ENCODE measurements at regions not wholly inside any gene's neighbourhood (a gene's known extent, or its start where the extent isn't known, plus 50 kb on each side); places are given as distances from the start of the nearest gene placed in this dataset.
"Not testable (repeated sequence)": the region's sequence is repeated elsewhere in the genome, so short reads cannot be mapped to it uniquely, and the experiment has no call there.

DNA sequence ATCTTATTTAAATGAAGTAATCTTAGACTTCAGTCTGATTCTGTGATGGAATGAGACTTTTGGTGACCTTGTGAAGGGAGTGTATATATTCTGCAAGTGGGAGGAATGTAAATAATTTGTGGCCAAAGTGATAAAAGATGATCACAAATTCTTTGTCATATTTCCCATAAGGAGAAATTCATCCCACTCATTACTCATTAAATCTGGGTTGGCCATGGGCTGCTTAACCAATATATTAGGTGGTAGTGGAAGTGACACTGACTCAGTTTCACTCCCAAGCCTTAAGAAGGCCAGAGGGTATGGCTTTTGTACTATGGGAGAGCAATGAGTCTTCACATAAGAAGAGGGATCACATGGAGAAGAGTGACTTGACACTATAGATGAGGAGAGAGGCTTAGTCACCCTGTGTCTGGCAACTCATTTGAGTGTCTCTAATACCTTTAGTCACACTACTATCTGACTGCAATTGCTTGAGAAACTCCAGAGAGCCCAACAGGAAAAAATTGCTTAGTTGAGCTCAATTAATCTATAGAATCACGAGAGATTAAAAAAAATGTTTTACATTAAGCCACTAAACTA, 408.2 kb upstream of the PITX2 start:
- no peak for DNase-seq (ENCODE audit: low read depth)

DNA sequence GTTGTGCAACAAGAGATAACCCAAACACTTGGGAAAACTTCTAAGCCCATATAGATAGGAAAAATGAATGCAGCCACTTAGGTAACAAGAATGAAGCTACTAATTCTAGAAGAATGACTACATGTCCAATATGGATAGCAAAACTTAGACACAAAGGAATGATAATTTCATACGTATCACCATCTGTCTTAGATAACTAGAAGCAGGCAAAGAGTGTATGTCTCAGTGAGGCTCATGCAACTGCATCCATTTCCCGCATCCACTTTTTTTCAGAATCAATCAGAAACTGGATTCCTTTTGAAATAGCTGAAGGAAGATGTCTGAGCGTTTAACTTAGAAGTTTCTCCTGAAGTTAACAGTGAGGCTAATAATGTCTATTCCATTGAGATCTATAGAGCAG, 408.7 kb upstream of the PITX2 start:
- DNase-seq (ENCODE audit: low read depth): no peak

DNA sequence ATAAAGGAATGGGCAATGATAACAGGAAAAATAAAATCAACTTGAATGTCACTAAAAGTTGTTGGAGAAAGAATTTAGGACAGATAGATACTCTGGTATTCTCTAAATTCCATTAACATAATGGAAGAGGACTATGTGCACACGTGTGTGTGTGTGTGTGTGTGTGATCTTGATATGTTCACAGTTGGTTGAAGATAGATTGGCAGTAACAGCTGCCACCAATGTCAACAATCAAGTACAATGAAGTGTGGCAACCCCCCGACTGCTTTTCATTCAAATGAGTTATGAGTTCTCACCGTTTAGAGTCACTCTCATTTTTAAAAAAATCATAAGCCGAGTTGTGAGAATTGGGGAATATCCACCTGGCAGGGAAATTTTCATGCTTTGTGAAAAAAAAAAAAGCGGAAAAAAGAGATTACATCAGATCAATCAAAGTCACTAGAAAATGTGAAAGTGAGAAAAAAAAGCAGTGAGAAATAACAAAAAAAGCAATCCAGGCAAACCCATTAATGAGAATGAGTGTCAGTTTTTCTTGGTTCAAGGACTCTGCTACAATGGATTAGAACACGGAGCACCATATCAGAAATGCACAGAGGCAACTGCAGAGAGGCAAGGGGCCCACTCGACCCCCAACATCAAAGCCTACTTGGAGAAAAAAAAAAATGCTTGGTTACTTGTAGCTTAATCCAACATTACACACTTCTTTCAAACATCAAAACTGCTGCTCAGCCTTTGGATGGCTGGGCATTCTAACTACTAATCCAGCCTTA, 414.9 kb upstream of the PITX2 start:
- no peak for DNase-seq (ENCODE audit: low read depth)

DNA sequence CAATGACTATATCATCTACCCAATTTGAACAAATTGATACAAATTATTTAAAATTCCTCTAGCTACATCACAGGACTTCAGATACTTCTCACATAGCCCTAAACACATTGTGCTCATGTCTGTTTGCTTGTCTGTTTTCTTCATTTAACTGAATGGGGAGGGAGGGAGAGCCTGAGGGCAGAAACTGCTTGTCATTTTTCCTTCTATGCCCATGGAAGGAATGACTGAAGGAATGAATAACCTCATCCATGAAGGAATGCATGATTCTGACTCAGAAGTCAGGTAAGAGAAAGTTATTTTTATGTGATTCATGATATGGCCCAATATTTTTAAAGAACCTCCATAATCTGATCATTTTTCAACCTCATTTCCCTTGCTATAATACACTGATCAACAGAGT, 418.0 kb upstream of the PITX2 start:
- DNase-seq (ENCODE audit: low read depth): peak; percentile 50

DNA sequence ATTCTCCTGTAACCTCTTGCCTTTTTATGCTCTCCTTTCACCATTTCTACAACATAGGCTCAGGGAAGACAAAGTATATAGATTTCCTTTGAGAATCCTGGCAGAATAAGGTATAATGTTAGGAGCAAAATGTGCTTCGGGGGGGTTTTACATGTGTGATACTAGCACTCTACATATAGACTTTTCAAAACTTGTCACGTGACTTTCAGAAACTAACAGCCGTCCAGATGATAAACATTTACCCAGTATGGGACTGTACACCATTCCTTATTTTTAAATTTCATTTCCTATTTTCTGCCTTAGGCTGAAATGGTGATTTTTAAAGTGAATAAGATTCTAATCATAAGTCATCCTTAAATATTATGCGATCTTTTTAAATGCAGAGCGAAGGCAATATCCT, 420.4 kb upstream of the PITX2 start:
- DNase-seq (ENCODE audit: low read depth): no peak

DNA sequence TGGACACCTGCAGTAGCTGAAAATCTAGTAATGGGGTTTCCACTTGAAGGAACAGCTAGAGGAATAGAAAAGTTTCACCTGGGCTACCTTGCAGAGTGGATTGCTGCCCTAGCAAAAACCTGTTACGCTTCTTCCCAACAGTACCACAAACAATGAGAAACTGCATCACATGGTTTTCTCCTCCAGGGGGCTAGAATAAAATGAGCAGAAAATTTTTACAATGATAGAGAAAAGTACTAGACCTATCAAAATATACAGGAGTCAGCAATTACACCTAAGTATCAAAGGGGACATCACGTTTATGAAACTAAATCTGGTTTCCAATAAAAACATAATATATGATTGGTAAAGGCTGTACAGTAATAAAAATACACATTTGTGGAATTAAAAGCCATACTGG, 423.1 kb upstream of the PITX2 start:
- DNase-seq (ENCODE audit: low read depth): no peak

DNA sequence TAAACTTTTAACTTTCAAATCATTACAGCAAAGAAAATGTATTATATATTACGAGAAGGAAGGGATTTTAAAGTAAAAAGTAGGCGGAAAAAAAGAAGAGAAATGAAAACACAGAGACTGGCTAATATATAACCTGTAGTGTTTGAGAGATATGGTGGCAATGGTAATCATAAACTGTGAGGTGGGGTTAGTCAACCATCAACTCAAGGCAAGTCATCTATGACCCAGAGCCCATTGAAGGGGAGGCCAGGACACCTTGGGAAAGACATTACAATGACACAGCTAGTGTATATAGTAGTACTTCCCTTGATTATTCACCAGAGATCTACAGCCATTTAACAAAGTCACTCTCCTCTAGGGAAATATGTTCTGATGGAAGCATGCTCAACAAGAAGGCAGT, 423.9 kb upstream of the PITX2 start:
- DNase-seq (ENCODE audit: low read depth): peak; percentile 85

DNA sequence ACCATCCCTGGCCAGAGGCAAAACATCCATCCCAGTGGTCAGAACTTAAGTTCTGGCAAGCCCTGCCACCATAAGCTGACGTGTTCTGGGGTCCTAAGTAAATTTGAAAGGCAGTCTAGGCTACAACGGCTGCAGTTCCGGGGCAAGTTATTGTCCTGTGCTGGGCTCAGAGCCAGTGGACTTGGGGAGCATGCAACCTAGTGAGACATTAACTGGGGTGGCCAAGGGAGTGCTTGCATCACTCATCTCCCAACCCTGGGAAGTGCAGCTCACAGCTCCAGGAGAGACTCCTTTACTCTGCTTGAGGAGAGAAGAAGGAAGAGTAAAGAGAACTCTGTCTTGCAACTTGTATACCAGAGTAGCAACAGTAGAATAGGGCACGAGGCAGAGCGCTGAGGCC, 425.4 kb upstream of the PITX2 start:
- peak; percentile 18 for DNase-seq (ENCODE audit: low read depth)

DNA sequence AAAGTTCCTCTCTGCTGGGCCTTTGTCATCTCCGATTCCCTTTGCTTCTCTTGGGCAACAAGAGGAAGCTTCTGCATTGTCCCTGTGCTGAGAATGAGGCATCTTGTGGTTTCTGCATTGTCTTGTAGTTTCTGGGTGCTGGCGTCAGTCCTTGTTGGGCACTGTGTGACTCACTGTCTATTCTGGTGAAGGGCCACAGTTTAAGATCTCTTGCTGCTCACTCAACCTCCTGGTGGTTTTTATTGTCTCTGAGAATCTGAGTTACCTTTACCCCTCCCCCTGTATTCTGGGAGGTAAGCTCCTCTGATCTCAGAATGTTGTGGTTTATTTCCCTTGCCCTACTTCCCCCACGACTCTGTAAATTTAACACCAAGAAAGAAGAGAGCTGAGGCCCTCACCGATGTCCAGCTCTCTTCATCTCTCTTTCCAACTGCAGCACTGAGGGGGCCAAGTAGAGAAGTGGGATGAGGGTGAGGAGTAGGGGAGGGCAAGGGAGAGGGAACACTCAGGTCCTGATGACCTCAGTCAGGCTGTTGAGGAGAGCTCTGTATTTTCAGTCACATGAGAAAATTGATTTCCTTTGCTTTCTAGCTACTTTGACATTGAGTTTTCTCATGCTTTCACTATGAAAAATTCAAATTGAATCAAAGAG, 441.6 kb upstream of the PITX2 start:
- peak; percentile 98 for DNase-seq (ENCODE audit: low read depth)

DNA sequence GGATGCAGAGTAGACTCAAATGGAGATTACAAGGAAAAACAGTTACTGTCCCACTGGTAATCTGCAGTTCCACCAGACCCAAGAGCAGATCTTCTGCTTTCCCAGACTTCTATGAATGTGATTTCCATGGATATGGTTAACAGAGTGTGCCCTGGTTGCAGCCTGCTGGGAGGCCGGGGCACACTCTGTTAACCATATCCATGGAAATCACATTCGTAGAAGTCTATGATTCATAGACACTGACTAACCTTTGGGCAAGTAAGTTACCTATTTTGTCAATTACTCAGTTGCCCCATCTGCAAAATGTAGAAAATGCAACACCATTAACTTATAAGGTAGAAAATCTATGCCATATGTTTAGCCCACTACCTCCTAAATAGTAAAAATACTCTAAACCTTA, 443.1 kb upstream of the PITX2 start:
- DNase-seq (ENCODE audit: low read depth): peak; percentile 81

DNA sequence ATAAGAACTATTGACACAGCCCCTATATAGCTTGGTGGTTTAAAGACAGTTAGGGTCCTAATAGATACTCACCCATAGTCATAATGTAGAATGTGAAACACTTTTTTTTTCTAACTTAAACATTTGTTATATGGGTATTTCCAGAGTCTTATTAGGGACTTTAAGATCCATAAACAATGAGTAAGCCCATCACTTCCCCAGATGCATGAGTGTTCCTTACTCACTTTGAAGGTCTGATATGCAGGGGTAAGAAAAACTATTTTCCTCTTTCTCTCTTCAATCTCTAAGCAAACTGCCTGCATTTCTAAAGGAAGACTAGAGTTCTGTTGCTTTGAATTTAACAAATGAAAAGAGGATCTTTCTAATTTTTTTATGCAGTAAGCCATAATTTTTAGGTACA, 443.6 kb upstream of the PITX2 start:
- DNase-seq (ENCODE audit: low read depth): peak; percentile 43

DNA sequence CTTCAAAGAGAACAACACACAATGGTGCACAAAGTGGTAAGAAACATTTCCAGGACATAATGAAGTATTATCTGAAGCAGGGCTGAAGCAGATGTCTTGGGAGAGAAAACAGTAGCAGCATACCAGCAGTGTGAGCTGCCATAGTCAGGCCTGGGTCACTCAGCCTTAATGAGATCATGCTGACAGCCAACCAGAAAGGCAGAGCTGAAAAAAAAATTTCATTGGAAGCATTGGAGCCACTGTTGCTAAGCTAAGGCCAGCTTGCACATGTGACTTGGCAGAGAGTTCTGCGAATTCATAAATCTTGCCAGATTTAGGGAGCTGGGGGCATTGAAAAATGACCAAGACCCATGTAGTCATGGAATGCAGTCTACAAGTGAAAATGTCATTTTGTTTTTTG, 444.0 kb upstream of the PITX2 start:
- peak; percentile 52 for DNase-seq (ENCODE audit: low read depth)

DNA sequence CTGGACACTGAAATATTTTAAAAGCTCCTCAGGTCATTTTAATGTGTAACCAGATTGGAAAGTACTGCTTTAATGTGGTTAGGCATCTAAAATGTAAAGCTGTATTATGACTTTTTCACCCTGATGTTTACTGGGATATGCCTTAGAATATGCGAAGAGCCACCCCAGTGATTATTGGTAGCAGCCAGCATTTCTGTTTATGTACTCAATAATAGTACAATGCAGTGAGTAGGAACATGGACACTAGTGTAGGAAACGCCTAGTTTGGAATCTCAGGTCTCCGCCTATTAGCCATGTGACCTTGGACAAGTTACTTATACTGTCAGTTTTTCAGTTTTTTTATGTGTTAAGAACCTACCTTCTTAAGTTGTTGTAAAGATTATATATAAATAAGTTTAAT, 446.0 kb upstream of the PITX2 start:
- DNase-seq (ENCODE audit: low read depth): peak; percentile 9

DNA sequence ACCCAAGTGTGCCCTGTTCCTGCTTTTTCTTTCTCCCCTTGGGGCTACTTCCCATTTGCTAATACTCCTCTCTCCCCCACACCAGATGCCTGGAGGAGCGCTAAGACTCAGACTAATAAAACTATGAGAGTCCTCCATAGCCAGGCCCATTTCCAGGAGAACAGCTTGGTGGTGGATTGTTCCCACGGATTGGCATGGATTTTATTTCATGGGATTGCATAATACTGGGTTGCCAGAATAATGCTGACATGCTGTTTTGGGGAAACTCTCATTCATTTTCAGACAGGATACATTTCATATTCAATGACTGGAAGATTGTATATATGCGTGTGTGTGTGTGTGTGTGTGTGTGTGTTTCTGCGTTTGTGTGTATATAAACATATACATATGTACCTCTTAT, 447.5 kb upstream of the PITX2 start:
- DNase-seq (ENCODE audit: low read depth): peak; percentile 18

DNA sequence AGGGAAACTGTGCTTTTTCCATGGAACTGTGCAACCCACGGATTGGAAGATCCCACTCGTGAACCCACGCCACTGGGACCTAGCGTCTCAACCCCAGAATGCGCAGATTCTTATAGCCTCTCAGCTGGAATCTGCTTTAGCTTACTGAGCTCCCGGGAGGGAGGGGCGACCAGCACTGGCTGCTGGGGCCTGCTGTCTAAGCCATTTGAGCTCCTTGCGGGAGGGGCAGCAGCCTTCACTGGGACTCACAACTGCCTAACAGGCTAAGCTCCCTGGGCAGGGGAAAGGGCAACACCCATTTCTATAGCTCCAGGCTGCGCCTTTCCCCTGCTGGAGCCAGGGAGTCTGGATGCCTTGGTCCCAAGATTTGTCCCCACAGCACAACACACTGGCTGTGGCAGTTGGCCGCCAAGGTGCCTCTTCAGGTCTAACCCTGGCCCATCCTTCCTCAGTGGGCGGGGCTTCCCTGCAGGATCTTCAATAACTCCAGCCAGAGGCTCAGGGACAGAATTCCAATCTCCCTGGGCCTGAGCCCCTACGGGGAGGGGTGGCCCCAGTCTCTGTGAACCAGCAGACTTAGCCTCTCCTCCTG, 451.7 kb upstream of the PITX2 start:
- DNase-seq (ENCODE audit: low read depth): no peak

DNA sequence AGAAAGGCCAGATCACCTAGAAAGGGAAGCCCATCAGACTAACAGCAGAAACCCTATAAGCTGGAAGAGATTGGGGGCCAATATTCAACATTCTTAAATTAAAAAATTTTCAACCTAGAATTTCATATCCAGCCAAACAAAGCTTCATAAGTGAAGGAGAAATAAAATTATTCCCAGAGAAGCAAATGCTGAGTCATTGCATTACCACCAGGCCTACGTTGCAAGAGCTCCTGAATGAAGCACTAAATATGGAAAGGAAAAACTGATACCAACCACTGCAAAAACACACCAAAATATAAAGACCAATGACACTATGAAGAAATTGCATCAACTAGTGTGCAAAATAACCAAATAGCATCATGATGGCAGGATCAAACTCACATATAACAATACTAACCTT, 453.4 kb upstream of the PITX2 start:
- not testable (repeated sequence) for DNase-seq (ENCODE audit: low read depth)

DNA sequence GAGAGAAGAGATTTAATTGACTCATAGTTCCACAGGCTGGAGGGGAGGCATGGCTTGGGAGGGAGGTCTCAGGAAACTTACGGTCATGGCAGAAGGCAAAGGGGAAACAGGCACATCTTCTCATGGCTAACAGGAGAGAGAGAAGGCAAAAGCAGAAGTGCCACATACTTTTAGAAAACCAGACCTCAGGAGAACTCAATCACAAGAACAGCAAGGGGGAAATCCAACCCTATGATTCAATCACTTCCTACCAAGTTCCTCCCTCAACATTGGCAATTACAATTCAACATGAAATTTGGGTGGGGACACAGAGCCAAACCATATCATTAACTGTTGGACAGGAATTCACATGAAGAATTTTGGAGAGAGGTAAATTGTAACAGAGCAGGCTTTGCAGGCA, 485.3 kb upstream of the PITX2 start:
- DNase-seq (ENCODE audit: low read depth): no peak

DNA sequence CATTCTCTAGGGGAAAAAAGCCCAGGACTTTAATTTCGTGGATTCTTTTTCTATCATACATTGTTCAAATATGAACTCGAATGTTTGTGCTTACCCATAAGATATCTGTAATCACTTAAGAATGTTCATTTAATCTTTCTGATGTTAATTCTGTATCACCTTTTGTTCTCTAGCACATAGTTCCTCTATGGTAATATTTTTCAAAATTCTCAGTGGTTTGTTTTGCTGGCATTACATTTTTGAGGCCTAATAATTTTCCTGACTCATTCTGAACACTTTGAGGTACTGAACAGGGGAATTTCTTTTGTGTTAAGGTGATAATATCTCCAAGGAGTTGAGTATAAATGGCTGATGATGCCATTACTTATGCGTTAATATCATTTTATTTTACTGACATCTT, 490.7 kb upstream of the PITX2 start:
- no peak for DNase-seq (ENCODE audit: low read depth)

DNA sequence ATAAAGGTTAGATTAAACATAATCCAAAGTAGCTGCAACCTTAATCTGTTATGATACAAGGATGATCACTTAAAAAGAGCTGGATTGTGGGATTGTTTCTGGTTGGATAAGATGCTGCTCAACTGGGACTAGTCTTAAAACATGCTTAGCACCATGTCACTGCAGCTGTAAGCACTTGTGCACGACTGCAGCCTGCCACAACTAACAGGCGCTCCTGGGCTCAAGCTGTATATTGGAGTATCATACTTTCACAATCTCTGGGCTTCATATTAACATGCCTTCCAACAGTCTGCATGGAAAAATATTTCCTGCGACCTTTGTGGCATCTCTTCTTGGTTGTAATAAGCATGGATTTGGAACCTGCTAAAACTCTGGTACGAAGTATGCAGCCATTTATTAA, 493.0 kb upstream of the PITX2 start:
- DNase-seq (ENCODE audit: low read depth): no peak

DNA sequence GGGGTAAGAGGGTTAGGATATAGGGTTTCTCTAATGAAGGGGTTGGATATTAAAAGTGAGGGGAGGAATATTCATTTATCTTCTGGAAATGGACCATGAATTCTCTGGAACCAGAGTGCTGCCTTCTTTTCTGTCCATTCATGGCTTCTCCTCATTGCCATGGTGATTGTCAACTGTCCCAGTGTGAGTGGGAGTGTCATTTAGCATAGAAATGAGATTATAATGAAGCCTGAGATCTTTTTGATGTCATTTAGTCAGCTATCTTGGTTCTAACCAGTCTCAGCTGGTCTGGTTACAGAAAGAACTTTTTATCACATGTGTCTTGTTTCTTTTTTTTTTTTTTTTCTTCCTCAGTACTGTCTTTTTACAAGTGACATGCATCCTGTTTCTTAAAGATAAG, 497.3 kb upstream of the PITX2 start:
- DNase-seq (ENCODE audit: low read depth): no peak

DNA sequence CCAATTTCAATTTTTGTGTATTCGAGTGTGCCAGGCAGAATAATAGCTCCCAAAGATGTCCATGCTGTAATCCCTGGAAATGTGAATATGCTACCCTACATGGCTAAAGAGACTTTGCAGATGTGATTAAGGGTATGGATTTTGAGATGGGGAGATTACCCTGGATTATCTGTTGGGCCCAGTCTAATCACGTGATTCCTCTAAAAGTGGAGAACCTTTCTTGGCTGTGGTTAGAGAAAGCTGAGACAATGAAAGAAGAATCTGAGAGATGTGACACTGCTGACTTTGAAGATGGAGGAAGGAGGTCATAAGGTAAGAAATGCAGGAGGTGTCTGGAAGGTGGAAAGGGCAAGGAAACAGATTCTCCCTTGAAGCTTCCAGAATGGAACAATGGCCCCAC, 503.5 kb upstream of the PITX2 start:
- no peak for DNase-seq (ENCODE audit: low read depth)

DNA sequence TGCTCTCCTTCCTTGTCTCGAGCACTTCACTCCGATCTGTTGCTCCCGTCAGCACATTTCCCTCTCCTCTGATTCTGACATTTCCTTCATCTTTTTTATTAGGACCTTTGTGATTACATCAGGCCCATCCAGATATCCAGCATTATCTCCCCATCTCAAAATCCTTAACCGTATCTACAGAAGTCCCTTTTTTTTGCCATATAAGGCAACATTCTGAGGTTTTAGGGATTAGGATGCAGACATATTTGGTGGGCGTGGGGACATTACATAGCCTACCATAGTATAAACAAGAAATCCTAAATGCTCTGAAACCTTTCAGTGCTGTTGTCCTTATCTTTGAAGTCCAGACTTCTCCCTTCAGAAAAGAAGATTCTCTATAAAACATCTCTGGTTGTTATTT, 505.0 kb upstream of the PITX2 start:
- no peak for DNase-seq (ENCODE audit: low read depth)

DNA sequence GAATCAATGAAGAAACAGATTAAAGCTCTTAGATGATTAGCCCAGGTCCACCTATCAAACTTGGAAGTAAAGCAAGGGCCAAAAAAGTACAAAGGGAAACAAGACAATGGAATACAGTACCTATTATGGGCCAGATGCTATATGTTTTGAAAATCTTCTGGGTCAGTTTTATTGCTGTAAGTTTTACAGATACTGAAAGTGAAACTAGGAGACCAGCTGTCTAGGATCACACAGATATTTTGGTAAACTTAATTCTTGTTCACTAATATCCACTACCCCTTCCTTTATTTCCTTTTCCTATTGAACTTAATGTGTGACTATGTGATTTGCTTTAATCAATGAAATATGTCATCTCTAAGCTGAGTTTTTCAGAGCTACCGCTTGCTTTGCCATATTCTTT, 505.4 kb upstream of the PITX2 start:
- DNase-seq (ENCODE audit: low read depth): no peak

Measured in renal cortical epithelial cell (primary cell).